GM12873 (cell line): ENCODE measurements at regions not wholly inside any gene's neighbourhood (a gene's known extent, or its start where the extent isn't known, plus 50 kb on each side); places are given as distances from the start of the nearest gene placed in this dataset.

Source experiments
- CTCF ChIP-seq: IDR thresholded peaks from 2 replicates; pipeline ENCODE4 v1.5.1; 2012; ENCODE audit warnings: low read depth, mild to moderate bottlenecking, moderate library complexity, low read length, control low read depth; ENCODE audit not compliant: insufficient read depth; ENCODE audit errors: missing control alignments

DNA sequence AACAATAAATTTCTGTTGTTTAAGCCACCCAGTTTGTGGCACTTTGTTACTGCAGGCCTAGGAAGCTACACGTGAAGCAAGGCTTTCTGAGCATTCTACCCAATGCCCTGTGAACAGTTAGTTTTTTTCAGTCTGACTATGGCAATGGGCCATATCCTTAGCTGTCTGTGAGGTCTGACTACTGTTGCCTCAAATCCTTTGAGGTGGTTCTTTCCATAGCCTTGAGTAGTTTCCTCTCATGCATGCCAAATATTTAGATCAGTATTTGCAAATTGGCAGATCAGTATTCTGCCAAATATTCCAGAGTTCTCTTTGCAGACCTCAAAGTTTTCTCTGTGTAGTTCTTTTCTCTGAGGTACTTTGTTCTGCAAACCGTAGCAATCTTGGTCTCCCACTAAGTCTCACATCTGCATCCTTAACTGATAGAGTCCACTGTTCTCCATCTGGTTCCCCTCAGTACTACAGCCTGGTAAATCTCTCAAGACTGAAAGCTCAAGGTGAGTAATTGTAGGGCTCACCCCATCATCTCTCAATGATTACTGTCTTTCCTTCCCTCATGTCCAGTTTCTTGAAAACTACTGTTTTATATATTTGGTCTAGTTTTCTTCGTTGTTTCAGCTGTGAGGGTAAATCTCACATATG lies 984.9 kb upstream of the INTU start:
- TF ChIP-seq CTCF, result no peak

DNA sequence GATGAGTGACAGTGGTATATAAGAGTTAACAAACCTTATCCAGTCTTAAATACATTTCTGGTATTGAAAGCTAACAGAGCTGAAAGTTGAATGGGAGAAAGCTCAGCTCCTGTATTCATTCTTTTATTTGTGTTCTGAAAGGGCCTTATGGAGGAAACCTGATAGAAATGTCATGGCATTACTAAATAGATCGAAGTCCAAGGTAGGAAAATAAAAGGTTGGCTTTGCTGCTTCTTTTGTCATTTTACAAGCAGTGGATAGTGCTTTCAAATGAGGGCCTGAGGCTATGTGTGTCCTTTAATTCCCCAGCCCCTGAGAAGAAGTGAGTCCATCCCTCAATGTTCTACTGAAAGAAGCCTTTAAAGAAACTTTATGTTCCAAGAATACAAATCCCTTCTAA lies 974.3 kb upstream of the INTU start:
- no peak for TF ChIP-seq CTCF

GRCh38 chr4:126661194-126661593 lies 971.6 kb upstream of the INTU start:
- TF ChIP-seq CTCF, result no peak

- no peak for TF ChIP-seq CTCF
Measured at GRCh38 chr4:126664839-126665238, 967.9 kb upstream of the INTU start.

DNA sequence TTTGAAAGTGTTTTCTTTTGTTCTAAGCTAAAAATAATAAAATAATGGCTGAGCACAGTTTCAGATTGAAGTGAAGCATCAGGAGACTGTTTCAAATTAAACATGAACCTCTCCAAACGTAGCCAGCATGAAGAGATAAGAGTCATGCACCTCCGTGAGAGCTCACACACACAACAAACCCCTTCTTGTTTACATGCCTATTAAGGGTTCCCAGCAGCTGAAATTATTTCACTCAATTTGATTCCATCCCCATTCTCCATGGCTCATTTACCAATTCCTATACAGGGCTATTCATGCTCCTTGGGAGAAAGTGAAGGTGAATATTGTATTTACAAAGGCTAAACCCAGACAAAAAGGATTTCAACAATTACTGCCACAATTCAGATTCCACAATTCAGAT lies 954.1 kb upstream of the INTU start:
- no peak for TF ChIP-seq CTCF

DNA sequence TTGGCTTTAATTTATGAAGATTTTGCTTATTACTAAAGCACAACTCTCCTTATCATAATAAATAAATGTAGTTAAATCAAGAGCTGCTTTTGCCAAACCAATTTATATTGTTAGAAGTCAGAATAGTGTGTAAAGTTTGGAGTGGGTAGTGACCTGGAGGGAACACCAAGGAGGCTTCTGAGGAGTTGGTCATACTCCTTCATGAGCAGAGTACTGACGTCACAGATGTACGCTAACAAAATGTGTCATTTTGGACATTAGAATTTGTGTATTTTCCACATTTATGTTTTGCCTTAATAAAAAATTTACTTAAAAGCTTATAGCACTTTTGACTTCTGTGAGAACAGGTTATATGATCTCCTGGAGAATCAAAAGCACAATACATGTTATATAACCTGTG lies 953.5 kb upstream of the INTU start:
- TF ChIP-seq CTCF, result no peak

- no peak for TF ChIP-seq CTCF
Measured at GRCh38 chr4:126682250-126682649, 950.5 kb upstream of the INTU start.
